GM12878 (cell line): ENCODE measurements at regions not wholly inside any gene's neighbourhood (a gene's known extent, or its start where the extent isn't known, plus 50 kb on each side); places are given as distances from the start of the nearest gene placed in this dataset.

Experiments used
- ATF7 ChIP-seq: fragments of 450-650 bp; IDR thresholded peaks from 2 replicates; pipeline ENCODE4 v1.6.1; 2016; ENCODE audit warnings: low read depth, mild to moderate bottlenecking
- BHLHE40 ChIP-seq, 2 experiments: fragments of 450-650 bp in 1 of 2; IDR thresholded peaks; 2 replicates each; pipeline ENCODE4 v1.6.1; 2011 to 2017; ENCODE audit warnings: low read depth in 2 of 2, borderline replicate concordance in 1 of 2, improper control_type of control experiment in 1 of 2, low read length in 1 of 2, mild to moderate bottlenecking in 1 of 2
- CBX3 ChIP-seq: fragments of 200-600 bp; sonication (generic); IDR thresholded peaks from 2 replicates; pipeline ENCODE4 v1.6.1; 2016; ENCODE audit warnings: low read depth, borderline replicate concordance
- CBX5 ChIP-seq: sonication (generic); IDR thresholded peaks from 2 replicates; pipeline ENCODE4 v1.6.1; 2016; ENCODE audit warnings: low read depth, moderate library complexity, mild to moderate bottlenecking, inconsistent platforms
- EP300 ChIP-seq, 2 experiments: fragments of 150-350 bp in 1 of 2; IDR thresholded peaks; 2 replicates each; pipeline ENCODE4 v1.6.1; 2011 to 2012; ENCODE audit warnings: low read depth in 2 of 2, low read length in 2 of 2, borderline replicate concordance in 1 of 2, improper control_type of control experiment in 1 of 2, inconsistent platforms in 1 of 2; ENCODE audit not compliant: control insufficient read depth in 1 of 2
- ESRRA ChIP-seq: IDR thresholded peaks from 2 replicates; pipeline ENCODE4 v1.6.1; 2012; ENCODE audit warnings: mild to moderate bottlenecking, low read length, improper control_type of control experiment
- GABPA ChIP-seq: IDR thresholded peaks from 2 replicates; pipeline ENCODE4 v1.6.1; 2014; ENCODE audit warnings: antibody characterized with exemption, low read depth, mild to moderate bottlenecking, inconsistent platforms
- HDAC2 ChIP-seq: fragments of 200-600 bp; sonication (generic); IDR thresholded peaks from 2 replicates; pipeline ENCODE4 v1.6.1; 2017
- IRF4 ChIP-seq: IDR thresholded peaks from 2 replicates; pipeline ENCODE4 v1.6.1; 2011; ENCODE audit warnings: low read depth, low read length
- JUNB ChIP-seq: IDR thresholded peaks from 2 replicates; pipeline ENCODE4 v1.6.1; 2016; ENCODE audit warnings: antibody characterized with exemption, mild to moderate bottlenecking
- MTA3 ChIP-seq: IDR thresholded peaks from 2 replicates; pipeline ENCODE4 v1.6.1; 2012; ENCODE audit warnings: low read length, inconsistent platforms, borderline replicate concordance
- MYB ChIP-seq: fragments of 150-350 bp; IDR thresholded peaks from 2 replicates; pipeline ENCODE4 v1.6.1; 2014; ENCODE audit warnings: mild to moderate bottlenecking, low read depth, low read length, borderline replicate concordance
- NFIC ChIP-seq: IDR thresholded peaks from 2 replicates; pipeline ENCODE4 v1.6.1; 2012; ENCODE audit warnings: low read depth, mild to moderate bottlenecking, inconsistent platforms, low read length, moderate library complexity
- NR2F1 ChIP-seq: fragments of 450-650 bp; conservative IDR thresholded peaks from 2 replicates; pipeline ENCODE4 v1.6.1; 2017; ENCODE audit warnings: mild to moderate bottlenecking
- PAX5 ChIP-seq: IDR thresholded peaks from 2 replicates; pipeline ENCODE4 v1.6.1; 2011; ENCODE audit warnings: low read depth, low read length, borderline replicate concordance
- PBX3 ChIP-seq: IDR thresholded peaks from 2 replicates; pipeline ENCODE4 v1.6.1; 2011; ENCODE audit warnings: mild to moderate bottlenecking, low read depth, low read length, moderate library complexity; ENCODE audit not compliant: insufficient replicate concordance
- RFX5 ChIP-seq: IDR thresholded peaks from 2 replicates; pipeline ENCODE4 v1.6.1; 2011; ENCODE audit warnings: low read depth, low read length, improper control_type of control experiment
- SMC3 ChIP-seq: IDR thresholded peaks from 2 replicates; pipeline ENCODE4 v1.6.1; 2011; ENCODE audit warnings: low read length, improper control_type of control experiment, borderline replicate concordance
- SREBF1 ChIP-seq: IDR thresholded peaks from 2 replicates; pipeline ENCODE4 v1.6.1; 2012; ENCODE audit warnings: mild to moderate bottlenecking, low read length
- SREBF2 ChIP-seq: IDR thresholded peaks from 2 replicates; pipeline ENCODE4 v1.6.1; 2012; ENCODE audit warnings: mild to moderate bottlenecking, low read length
- YBX1 ChIP-seq: fragments of 450-650 bp; IDR thresholded peaks from 2 replicates; pipeline ENCODE4 v1.6.1; 2016; ENCODE audit warnings: antibody characterized with exemption
- ZBTB4 ChIP-seq: fragments of 450-650 bp; formaldehyde crosslinking; IDR thresholded peaks from 2 replicates; pipeline ENCODE4 v1.4.0; 2022; ENCODE audit warnings: mild to moderate bottlenecking, moderate library complexity
- ZNF274 ChIP-seq: IDR thresholded peaks from one replicate; pipeline ENCODE4 v1.8.0; 2011; ENCODE audit not compliant: insufficient read length, insufficient read depth
- TF ChIP-seq, protein P1 (sequence below): IDR thresholded peaks from 2 replicates; pipeline ENCODE4 v1.6.1; 2012; ENCODE audit warnings: low read depth, low read length, improper control_type of control experiment
- TF ChIP-seq, protein P2 (sequence below): fragments of 450-650 bp; IDR thresholded peaks from 2 replicates; pipeline ENCODE4 v1.6.1; 2017; ENCODE audit warnings: mild to moderate bottlenecking, low read depth, inconsistent platforms; ENCODE audit not compliant: poor library complexity, severe bottlenecking

GRCh38 chr22:46035742-46036557 lies 59.0 kb upstream of the WNT7B start (continued):
- no peak for TF ChIP-seq RFX5
- TF ChIP-seq NFIC = no peak
- TF ChIP-seq, protein P1, sequence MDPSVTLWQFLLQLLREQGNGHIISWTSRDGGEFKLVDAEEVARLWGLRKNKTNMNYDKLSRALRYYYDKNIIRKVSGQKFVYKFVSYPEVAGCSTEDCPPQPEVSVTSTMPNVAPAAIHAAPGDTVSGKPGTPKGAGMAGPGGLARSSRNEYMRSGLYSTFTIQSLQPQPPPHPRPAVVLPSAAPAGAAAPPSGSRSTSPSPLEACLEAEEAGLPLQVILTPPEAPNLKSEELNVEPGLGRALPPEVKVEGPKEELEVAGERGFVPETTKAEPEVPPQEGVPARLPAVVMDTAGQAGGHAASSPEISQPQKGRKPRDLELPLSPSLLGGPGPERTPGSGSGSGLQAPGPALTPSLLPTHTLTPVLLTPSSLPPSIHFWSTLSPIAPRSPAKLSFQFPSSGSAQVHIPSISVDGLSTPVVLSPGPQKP = peak; percentile 89
- no peak for TF ChIP-seq HDAC2
- peak; percentile 69 for TF ChIP-seq NR2F1
- no peak for TF ChIP-seq YBX1
- TF ChIP-seq JUNB = no peak
- no peak; a peak in 1 of 4 replicates for TF ChIP-seq EP300 (IDR thresholded peaks at IDR 0.05; ENCODE audit: borderline replicate concordance in 1 of 2, control insufficient read depth in 1 of 2, low read depth in 2 of 2, low read length in 2 of 2)
- no peak for TF ChIP-seq ATF7
- TF ChIP-seq CBX3 = no peak
- TF ChIP-seq, protein P2, sequence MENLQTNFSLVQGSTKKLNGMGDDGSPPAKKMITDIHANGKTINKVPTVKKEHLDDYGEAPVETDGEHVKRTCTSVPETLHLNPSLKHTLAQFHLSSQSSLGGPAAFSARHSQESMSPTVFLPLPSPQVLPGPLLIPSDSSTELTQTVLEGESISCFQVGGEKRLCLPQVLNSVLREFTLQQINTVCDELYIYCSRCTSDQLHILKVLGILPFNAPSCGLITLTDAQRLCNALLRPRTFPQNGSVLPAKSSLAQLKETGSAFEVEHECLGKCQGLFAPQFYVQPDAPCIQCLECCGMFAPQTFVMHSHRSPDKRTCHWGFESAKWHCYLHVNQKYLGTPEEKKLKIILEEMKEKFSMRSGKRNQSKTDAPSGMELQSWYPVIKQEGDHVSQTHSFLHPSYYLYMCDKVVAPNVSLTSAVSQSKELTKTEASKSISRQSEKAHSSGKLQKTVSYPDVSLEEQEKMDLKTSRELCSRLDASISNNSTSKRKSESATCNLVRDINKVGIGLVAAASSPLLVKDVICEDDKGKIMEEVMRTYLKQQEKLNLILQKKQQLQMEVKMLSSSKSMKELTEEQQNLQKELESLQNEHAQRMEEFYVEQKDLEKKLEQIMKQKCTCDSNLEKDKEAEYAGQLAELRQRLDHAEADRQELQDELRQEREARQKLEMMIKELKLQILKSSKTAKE = no peak
- no peak for TF ChIP-seq PAX5
- no peak for TF ChIP-seq IRF4
- no peak for TF ChIP-seq SREBF2
- TF ChIP-seq ESRRA = no peak
- TF ChIP-seq SMC3 = no peak
- no peak for TF ChIP-seq MYB
- no peak for TF ChIP-seq SREBF1
- TF ChIP-seq ZBTB4 (CRISPR knock-in tag) = no peak
- no peak for TF ChIP-seq ZNF274
- TF ChIP-seq GABPA = peak; percentile 89
- peak in 1 of 2 experiments; percentile 49; a peak in 1 of 4 replicates for TF ChIP-seq BHLHE40 (IDR thresholded peaks at IDR 0.05; ENCODE audit: borderline replicate concordance in 1 of 2, low read depth in 2 of 2, low read length in 1 of 2)
- no peak for TF ChIP-seq MTA3
- TF ChIP-seq PBX3 = no peak
- no peak for TF ChIP-seq CBX5
